PC-3 (cell line): ENCODE measurements at regions not wholly inside any gene's neighbourhood (a gene's known extent, or its start where the extent isn't known, plus 50 kb on each side); places are given as distances from the start of the nearest gene placed in this dataset.

ENCODE experiments used
- CTCF ChIP-seq: fragments of 300-600 bp; sonication (generic); conservative IDR thresholded peaks from 2 replicates; pipeline ENCODE4 v1.5.1; 2017; ENCODE audit warnings: antibody characterized with exemption, low read depth, mild to moderate bottlenecking, low read length
- EZH2 ChIP-seq: fragments of 300-600 bp; sonication (generic); IDR thresholded peaks from one replicate; pipeline ENCODE4 v1.6.1; 2017; ENCODE audit warnings: antibody characterized with exemption, mild to moderate bottlenecking, low read length; ENCODE audit not compliant: unreplicated experiment

- no peak for TF ChIP-seq CTCF
- TF ChIP-seq EZH2: no peak
Observed at GRCh38 chr4:144501231-144501780, 144.7 kb upstream of the HHIP start.
